Retinal pigment epithelial cell (primary cell): ENCODE measurements at regions not wholly inside any gene's neighbourhood (a gene's known extent, or its start where the extent isn't known, plus 50 kb on each side); places are given as distances from the start of the nearest gene placed in this dataset.
"Not testable (repeated sequence)": the region's sequence is repeated elsewhere in the genome, so short reads cannot be mapped to it uniquely, and the experiment has no call there.

Experiments used
- DNase-seq: peaks from one replicate; pipeline ENCODE4 v3.0.0-alpha.2; 2010; ENCODE audit warnings: low read depth
- H3K4me3 ChIP-seq: 2 replicates; pipeline ENCODE4 v1.5.1; 2011; ENCODE audit warnings: mild to moderate bottlenecking, low read length, control low read depth, moderate library complexity
- CTCF ChIP-seq: conservative IDR thresholded peaks from 2 replicates; pipeline ENCODE4 v1.5.1; 2011; ENCODE audit warnings: low read depth, low read length, control low read depth, inconsistent platforms

GRCh38 chr5:4584982-4585381, 555.1 kb upstream of the ADAMTS16 start:
- H3K4me3 ChIP-seq: no peak overlapping the region
- DNase-seq: peak; percentile 9
- no peak for TF ChIP-seq CTCF

- DNase-seq: no peak
- no peak for TF ChIP-seq CTCF
- H3K4me3 ChIP-seq: no peak overlapping the region
These were observed 526.7 kb upstream of the ADAMTS16 start for GRCh38 chr5:4613440-4613839.

- DNase-seq: no peak
- no peak for TF ChIP-seq CTCF
- no peak overlapping the region for H3K4me3 ChIP-seq
These were observed 526.0 kb upstream of the ADAMTS16 start for GRCh38 chr5:4614088-4614487.

- DNase-seq, H3K4me3 ChIP-seq: not testable (repeated sequence)
These were observed 524.8 kb upstream of the ADAMTS16 start for GRCh38 chr5:4615369-4615768.

GRCh38 chr5:4625206-4625896, 514.8 kb upstream of the ADAMTS16 start:
- DNase-seq: no peak
- H3K4me3 ChIP-seq: no peak overlapping the region
- TF ChIP-seq CTCF: no peak

- no peak for TF ChIP-seq CTCF
- no peak overlapping the region for H3K4me3 ChIP-seq
- DNase-seq: no peak
These were observed 513.0 kb upstream of the ADAMTS16 start for GRCh38 chr5:4627131-4627530.

- no peak for TF ChIP-seq CTCF
- no peak overlapping the region for H3K4me3 ChIP-seq
- no peak for DNase-seq
These were observed 512.2 kb upstream of the ADAMTS16 start for GRCh38 chr5:4627929-4628328.
